Karpas-422 (cell line): ENCODE measurements at regions not wholly inside any gene's neighbourhood (a gene's known extent, or its start where the extent isn't known, plus 50 kb on each side); places are given as distances from the start of the nearest gene placed in this dataset.
A peak's percentile ranks its signal among the peaks of the same experiment; 100 is the strongest.
"Not testable (repeated sequence)": the region's sequence is repeated elsewhere in the genome, so short reads cannot be mapped to it uniquely, and the experiment has no call there.

Experiments used
- DNase-seq: peaks from one replicate; pipeline ENCODE4 v3.0.0-alpha.2; 2015
- H2AFZ ChIP-seq: fragments of 200-600 bp; sonication (generic); 2 replicates; pipeline ENCODE4 v1.6.1; 2014; ENCODE audit warnings: antibody characterized with exemption, low read length, mixed read lengths
- H3K27ac ChIP-seq: fragments of 200-600 bp; sonication (generic); 2 replicates; pipeline ENCODE4 v1.5.1; 2014; ENCODE audit warnings: mild to moderate bottlenecking, low read length, moderate library complexity
- H3K27me3 ChIP-seq: fragments of 200-600 bp; sonication (generic); 2 replicates; pipeline ENCODE4 v1.6.1; 2014; ENCODE audit warnings: low read length, mixed read lengths
- H3K36me3 ChIP-seq: fragments of 200-600 bp; sonication (generic); 2 replicates; pipeline ENCODE4 v1.6.1; 2014; ENCODE audit warnings: low read length, mixed read lengths; ENCODE audit not compliant: insufficient read depth
- H3K4me1 ChIP-seq: fragments of 200-600 bp; sonication (generic); 2 replicates; pipeline ENCODE4 v1.6.1; 2014; ENCODE audit warnings: mild to moderate bottlenecking, low read length, mixed read lengths
- H3K4me2 ChIP-seq: fragments of 200-600 bp; sonication (generic); 2 replicates; pipeline ENCODE4 v1.6.1; 2014; ENCODE audit warnings: low read length, low read depth, mild to moderate bottlenecking; ENCODE audit not compliant: poor library complexity, severe bottlenecking
- H3K4me3 ChIP-seq: fragments of 200-600 bp; sonication (generic); 2 replicates; pipeline ENCODE4 v1.5.1; 2014; ENCODE audit warnings: mild to moderate bottlenecking, antibody characterized with exemption, low read length, mixed read lengths
- H3K79me2 ChIP-seq: fragments of 200-600 bp; sonication (generic); 2 replicates; pipeline ENCODE4 v1.6.1; 2014; ENCODE audit warnings: mild to moderate bottlenecking, low read length, mixed read lengths
- H3K9ac ChIP-seq: fragments of 200-600 bp; sonication (generic); 2 replicates; pipeline ENCODE4 v1.6.0; 2014; ENCODE audit warnings: low read length
- H3K9me2 ChIP-seq: fragments of 200-600 bp; sonication (generic), shearing (Covaris generic); replicated peaks from 2 replicates; pipeline ENCODE4 v1.6.0; 2014; ENCODE audit warnings: mild to moderate bottlenecking, low read length, moderate library complexity; ENCODE audit not compliant: insufficient read depth
- H3K9me3 ChIP-seq: fragments of 300-700, 200-600 bp; sonication (generic); 2 replicates; pipeline ENCODE4 v1.6.1; 2014; ENCODE audit warnings: low read length, mixed read lengths
- H4K20me1 ChIP-seq: fragments of 200-600 bp; sonication (generic); 2 replicates; pipeline ENCODE4 v1.6.1; 2014; ENCODE audit warnings: mild to moderate bottlenecking, antibody characterized with exemption, low read length, low read depth; ENCODE audit not compliant: insufficient read depth

DNA sequence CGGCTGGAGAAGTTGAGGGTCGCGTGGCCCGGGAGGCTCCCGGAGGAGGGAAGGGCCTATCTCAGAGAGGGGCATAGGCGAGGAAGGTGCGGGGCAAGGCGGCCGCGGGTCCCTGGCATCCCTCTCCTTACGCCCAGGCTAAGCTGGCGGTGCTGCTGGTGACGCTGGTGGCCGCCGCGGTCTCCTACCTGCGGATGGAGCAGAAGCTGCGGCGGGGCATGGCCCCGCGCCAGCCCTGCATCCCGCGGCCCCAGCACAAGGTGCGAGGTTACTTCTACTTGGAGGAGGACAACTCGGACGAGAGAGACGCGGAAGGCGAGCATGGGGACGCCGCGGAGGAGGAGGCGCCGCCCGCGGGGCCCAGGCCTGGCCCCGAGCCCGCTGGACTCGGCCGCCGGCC lies 91.9 kb upstream of the HMX1 start:
- H3K79me2 ChIP-seq, H3K9me3 ChIP-seq, H3K27ac ChIP-seq, H3K4me1 ChIP-seq, H4K20me1 ChIP-seq, H3K9ac ChIP-seq, H3K9me2 ChIP-seq, DNase-seq, H2AFZ ChIP-seq, H3K4me3 ChIP-seq, H3K27me3 ChIP-seq, H3K36me3 ChIP-seq, H3K4me2 ChIP-seq: not testable (repeated sequence)

GRCh38 chr4:8961343-8961742 lies 89.7 kb upstream of the HMX1 start:
- not testable (repeated sequence) for H3K79me2 ChIP-seq, H3K9ac ChIP-seq, H3K4me2 ChIP-seq, H3K4me3 ChIP-seq, H3K27ac ChIP-seq, H3K36me3 ChIP-seq, H3K9me2 ChIP-seq, H4K20me1 ChIP-seq, H2AFZ ChIP-seq, H3K9me3 ChIP-seq, H3K27me3 ChIP-seq, H3K4me1 ChIP-seq
- peak; percentile 86 for DNase-seq

DNA sequence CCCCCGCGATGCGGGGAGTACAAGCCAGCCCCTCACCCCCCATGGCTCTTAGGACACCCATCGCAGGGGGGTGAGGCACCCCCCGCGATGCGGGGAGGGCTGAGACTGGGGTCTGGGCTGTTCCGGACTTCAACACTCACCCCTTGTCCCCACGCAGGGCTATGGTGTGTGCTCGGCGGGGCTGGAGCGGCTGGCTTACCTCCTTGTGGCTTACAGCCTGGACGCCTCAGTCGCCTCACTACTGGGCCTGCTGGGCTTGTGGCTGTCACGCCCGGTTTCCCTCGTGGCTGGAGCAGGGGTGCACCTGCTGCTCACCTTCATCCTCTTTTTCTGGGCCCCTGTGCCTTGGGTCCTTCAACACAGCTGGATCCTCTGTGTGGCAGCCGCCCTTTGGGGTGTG lies 87.8 kb upstream of the HMX1 start:
- not testable (repeated sequence) for H3K9me2 ChIP-seq, H3K36me3 ChIP-seq, H3K27ac ChIP-seq, H3K4me2 ChIP-seq, H4K20me1 ChIP-seq, H3K4me1 ChIP-seq, H3K27me3 ChIP-seq, H3K4me3 ChIP-seq, H3K79me2 ChIP-seq, H3K9ac ChIP-seq, H3K9me3 ChIP-seq, DNase-seq, H2AFZ ChIP-seq

DNA sequence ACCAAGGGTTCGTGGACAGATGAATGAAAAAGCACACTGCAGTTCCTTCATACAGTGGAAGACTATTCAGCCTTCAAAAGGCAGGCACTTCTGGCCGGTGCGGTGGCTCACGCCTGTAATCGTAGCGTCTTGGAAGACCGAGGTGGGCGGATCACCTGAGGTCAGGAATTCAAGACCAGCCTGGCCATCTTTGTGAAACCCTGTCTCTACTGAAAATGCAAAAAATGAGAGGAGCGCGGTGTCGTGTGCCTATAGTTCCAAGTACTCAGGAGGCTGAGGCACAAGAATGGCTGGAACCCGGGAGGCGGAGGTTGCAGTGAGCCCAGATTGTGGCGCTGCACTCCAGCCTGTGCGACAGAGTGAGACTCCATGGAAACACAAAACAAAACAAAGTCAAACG lies 82.4 kb upstream of the HMX1 start:
- H3K79me2 ChIP-seq: not testable (repeated sequence)

DNA sequence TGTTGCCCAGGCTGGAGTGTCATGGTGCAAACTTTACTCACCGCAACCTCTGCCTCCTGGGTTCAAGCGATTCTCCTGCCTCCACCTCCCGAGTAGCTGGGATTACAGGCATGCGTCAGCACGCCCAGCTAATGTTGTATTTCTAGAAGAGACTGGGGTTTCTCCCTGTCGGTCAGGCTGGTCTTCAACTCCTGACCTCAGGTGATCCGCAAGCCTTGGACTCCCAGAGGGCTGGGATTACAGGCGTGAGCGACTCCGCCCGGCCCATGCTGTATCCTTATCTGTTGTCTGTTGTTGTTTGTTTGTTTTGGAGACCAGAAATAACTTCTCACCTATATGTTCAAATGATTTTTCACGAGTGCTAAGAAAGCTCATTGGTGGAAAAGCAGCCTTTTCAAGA lies 81.2 kb upstream of the HMX1 start:
- H3K36me3 ChIP-seq, H3K9me2 ChIP-seq, H3K9ac ChIP-seq, H3K4me2 ChIP-seq, H2AFZ ChIP-seq, H4K20me1 ChIP-seq, H3K27me3 ChIP-seq, H3K27ac ChIP-seq, H3K9me3 ChIP-seq, H3K4me3 ChIP-seq, DNase-seq, H3K79me2 ChIP-seq, H3K4me1 ChIP-seq: not testable (repeated sequence)

More for the DNA sequence above, 82.4 kb upstream of the HMX1 start:
- H4K20me1 ChIP-seq, H3K4me2 ChIP-seq, H3K9me2 ChIP-seq, H2AFZ ChIP-seq, H3K4me1 ChIP-seq, H3K27me3 ChIP-seq, H3K27ac ChIP-seq, H3K36me3 ChIP-seq, H3K9me3 ChIP-seq, H3K4me3 ChIP-seq, H3K9ac ChIP-seq, DNase-seq: not testable (repeated sequence)

DNA sequence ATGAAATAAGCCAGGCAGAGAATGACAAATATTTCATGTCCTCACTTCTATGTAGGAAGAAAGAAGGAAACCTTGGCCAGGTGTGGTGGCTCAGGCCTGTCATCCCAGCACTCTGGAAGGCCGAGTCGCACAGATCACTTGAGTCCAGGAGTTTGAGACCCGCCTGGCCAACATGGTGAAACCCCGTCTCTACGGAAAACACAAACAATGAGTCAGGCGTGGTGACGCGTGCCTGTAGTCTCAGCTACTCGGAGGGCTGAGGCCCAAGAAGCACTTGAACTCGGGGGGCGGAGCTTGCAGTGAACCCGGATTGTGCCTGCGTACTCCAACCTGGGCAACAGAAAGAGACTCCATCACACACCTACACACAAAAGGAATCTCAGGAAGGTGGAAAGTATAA lies 80.5 kb upstream of the HMX1 start:
- not testable (repeated sequence) for H2AFZ ChIP-seq, H3K27me3 ChIP-seq, DNase-seq, H3K79me2 ChIP-seq, H3K9me3 ChIP-seq, H3K9me2 ChIP-seq, H3K4me1 ChIP-seq, H3K4me2 ChIP-seq, H3K4me3 ChIP-seq, H3K36me3 ChIP-seq, H3K9ac ChIP-seq, H4K20me1 ChIP-seq, H3K27ac ChIP-seq

DNA sequence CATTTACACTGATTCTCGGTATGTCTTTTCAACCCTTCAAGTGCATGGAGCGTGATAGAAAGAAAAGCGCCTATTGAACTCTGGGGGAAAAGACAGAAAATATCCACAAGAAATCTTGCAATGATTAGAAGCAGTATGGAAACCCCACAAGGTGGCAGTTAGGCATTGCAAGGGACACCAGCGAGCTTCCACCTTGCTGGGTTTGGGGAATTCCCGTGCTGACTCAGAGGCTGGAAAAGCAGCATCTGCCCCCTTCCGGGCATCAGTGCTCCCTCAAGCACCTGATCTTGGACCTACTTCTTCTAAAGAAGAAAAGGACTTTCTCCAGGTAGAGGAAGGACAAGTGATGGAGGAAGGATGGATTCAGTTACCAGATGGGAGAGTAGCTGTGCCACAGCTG lies 73.9 kb upstream of the HMX1 start:
- H2AFZ ChIP-seq, H3K9ac ChIP-seq, H3K4me2 ChIP-seq, H4K20me1 ChIP-seq, H3K27me3 ChIP-seq, H3K4me1 ChIP-seq, H3K9me2 ChIP-seq, H3K27ac ChIP-seq, DNase-seq, H3K4me3 ChIP-seq, H3K79me2 ChIP-seq, H3K9me3 ChIP-seq, H3K36me3 ChIP-seq: not testable (repeated sequence)

DNA sequence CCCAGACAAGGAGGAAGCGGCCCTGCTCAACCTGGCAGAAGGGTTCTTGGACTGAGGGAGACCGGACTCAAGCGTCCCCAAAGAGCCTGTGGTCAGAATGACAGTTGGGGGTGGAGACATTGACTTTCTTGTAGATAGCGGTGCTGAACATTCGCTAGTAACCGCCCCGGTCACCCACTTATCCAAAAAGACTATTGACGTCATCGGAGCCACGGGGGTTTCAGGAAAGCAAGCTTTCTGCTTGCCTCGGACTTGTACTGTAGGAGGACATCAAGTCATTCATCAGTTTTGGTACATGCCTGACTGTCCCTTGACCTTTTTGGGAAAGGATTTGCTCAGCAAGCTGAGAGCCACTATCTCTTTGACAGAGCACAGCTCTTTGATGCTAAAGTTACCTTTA lies 71.7 kb upstream of the HMX1 start:
- H3K36me3 ChIP-seq, H3K27me3 ChIP-seq, H3K9me2 ChIP-seq, H3K4me2 ChIP-seq, H2AFZ ChIP-seq, H3K27ac ChIP-seq, H3K9me3 ChIP-seq, H3K9ac ChIP-seq, H3K79me2 ChIP-seq, DNase-seq, H3K4me3 ChIP-seq, H3K4me1 ChIP-seq, H4K20me1 ChIP-seq: not testable (repeated sequence)

DNA sequence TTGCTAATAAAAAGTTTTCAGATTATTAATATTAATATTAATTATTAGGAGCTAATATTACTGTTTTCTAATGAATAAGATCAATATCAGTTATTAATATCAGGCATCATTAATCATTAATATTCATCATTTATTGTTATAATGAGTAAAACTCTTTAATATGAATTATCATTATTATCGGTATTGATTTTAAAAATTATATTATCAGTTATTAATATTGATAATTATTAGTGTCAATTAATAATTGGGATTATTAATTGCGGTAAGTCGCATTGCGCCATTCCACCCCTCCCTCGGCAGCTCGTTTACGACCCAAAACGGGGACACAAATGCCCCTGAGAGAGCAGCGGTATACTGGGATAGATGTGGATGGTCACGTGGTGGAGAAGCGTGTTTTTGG lies 70.4 kb upstream of the HMX1 start:
- H3K4me2 ChIP-seq, H3K27me3 ChIP-seq, H3K36me3 ChIP-seq, H3K27ac ChIP-seq, DNase-seq, H4K20me1 ChIP-seq, H3K4me1 ChIP-seq, H3K9me3 ChIP-seq, H3K9ac ChIP-seq, H2AFZ ChIP-seq, H3K79me2 ChIP-seq, H3K4me3 ChIP-seq, H3K9me2 ChIP-seq: not testable (repeated sequence)
